Spleen (tissue), 11 donors: ENCODE measurements at regions not wholly inside any gene's neighbourhood (a gene's known extent, or its start where the extent isn't known, plus 50 kb on each side); places are given as distances from the start of the nearest gene placed in this dataset.

Experiments used
- DNase-seq: peaks from one replicate; pipeline ENCODE4 v3.0.0-alpha.2; 2020
- H3K27ac ChIP-seq, 8 donors: fragments of 200-600 bp; sonication (generic) in 7 of 8; 1 replicate in 4 of 8; 2 replicates in 4 of 8; pipeline versions ENCODE4 v1.5.0 to v1.8.0; 2016 to 2021; ENCODE audit warnings: inconsistent platforms in 4 of 8, mild to moderate bottlenecking in 4 of 8, moderate library complexity in 1 of 8
- H3K27me3 ChIP-seq, 7 donors: fragments of 200-600 bp; sonication (generic) in 6 of 7; replicated peaks in 1 of 7; 1 replicate in 4 of 7; 2 replicates in 3 of 7; pipeline versions ENCODE4 v1.5.0 to v1.8.0; 2016 to 2021; ENCODE audit warnings: inconsistent platforms in 3 of 7, mild to moderate bottlenecking in 1 of 7
- H3K36me3 ChIP-seq, 6 donors: fragments of 200-600 bp; sonication (generic) in 5 of 6; 1 replicate in 4 of 6; 2 replicates in 2 of 6; pipeline versions ENCODE4 v1.5.0 to v1.8.0; 2016 to 2021; ENCODE audit warnings: inconsistent platforms in 2 of 6
- H3K4me1 ChIP-seq, 6 donors: fragments of 200-600 bp; sonication (generic) in 5 of 6; 1 replicate in 3 of 6; 2 replicates in 3 of 6; pipeline versions ENCODE4 v1.5.0 to v1.8.0; 2016 to 2021; ENCODE audit warnings: inconsistent platforms in 3 of 6
- H3K4me3 ChIP-seq, 8 donors: fragments of 200-600 bp; sonication (generic) in 7 of 8; 1 replicate in 4 of 8; 2 replicates in 4 of 8; pipeline versions ENCODE4 v1.5.0 to v1.8.0; 2016 to 2021; ENCODE audit warnings: inconsistent platforms in 4 of 8, mild to moderate bottlenecking in 4 of 8, moderate library complexity in 2 of 8
- H3K9me3 ChIP-seq, 8 donors: fragments of 200-600 bp; sonication (generic) in 7 of 8; 1 replicate in 4 of 8; 2 replicates in 4 of 8; pipeline versions ENCODE4 v1.5.0 to v1.8.0; 2016 to 2021; ENCODE audit warnings: inconsistent platforms in 4 of 8
- CTCF ChIP-seq, 11 experiments: fragments of 200-600 bp in 7 of 11; fragments of 450-650 bp in 4 of 11; sonication (generic) in 4 of 11; IDR thresholded peaks in 8 of 11; conservative IDR thresholded peaks in 3 of 11; 1 replicate in 7 of 11; 2 replicates in 4 of 11; pipeline versions ENCODE4 v1.4.0 to v1.8.0; 2016 to 2021; ENCODE audit warnings: antibody characterized with exemption in 11 of 11, inconsistent platforms in 4 of 11, mild to moderate bottlenecking in 1 of 11
- POLR2A ChIP-seq, 3 donors: fragments of 450-650 bp; IDR thresholded peaks; one replicate each; pipeline ENCODE4 v1.5.1; 2017; ENCODE audit warnings: antibody characterized with exemption in 3 of 3, mild to moderate bottlenecking in 1 of 3
- POLR2AphosphoS5 ChIP-seq, 3 donors: sonication (generic); formaldehyde crosslinking; IDR thresholded peaks; one replicate each; pipeline ENCODE4 v1.5.1; 2017; ENCODE audit warnings: antibody characterized with exemption in 3 of 3
- WGBS, 5 donors: extraction: QIAGEN DNeasy Blood & Tissue Kit in 3 of 5; methylation state at CpG; one replicate each; pipeline versions ENCODE4 v1.1.5 to v1.1.7; 2013 to 2018; 5-methylcytosine and 5-hydroxymethylcytosine counted together
- intact Hi-C: fragments of 100-400 bp; cut with DNase I; formaldehyde crosslinking; loops from one replicate; pipeline ENCODE4 v1.15.0; 2023; ENCODE audit warnings: low total_unique reads
- donor health status: healthy with polysubstance abuse.
- donor health status: DM: no; HTN: no; CAD: no; lungs with moderate emphysema.
- donor health status: DM: no; HTN: no; CAD: no.
- donor health status: Bipolar disorder and iron deficiency.
- donor health status: healthy.
- donor health status: DM: no; HTN: no; CAD: no.
- donor health status: DM: yes; HTN: yes; CAD: no.

GRCh38 chr3:104555728-104556127, 811.0 kb upstream of the ALCAM start:
- TF ChIP-seq POLR2A (IDR thresholded peaks at IDR 0.05) (no peak), CTCF (IDR thresholded peaks at IDR 0.05 in 8 of 11, conservative IDR thresholded peaks at IDR 0.05 in 3 of 11) (no peak), POLR2AphosphoS5 (IDR thresholded peaks at IDR 0.05) (no peak)
- H3K27me3 ChIP-seq = no peaks in the 10 kb centered on the region
- H3K36me3 ChIP-seq = no peaks in the 10 kb centered on the region
- intact Hi-C loops = no loop called here
- no peak overlapping the region for H3K4me3 ChIP-seq
- DNase-seq = no peak
- 58 to 81% (median 65%) methylated on average over 1 of the region's 1 CpG for WGBS, 5 donors
- no peak overlapping the region for H3K27ac ChIP-seq
- H3K4me1 ChIP-seq = no peaks in the 10 kb centered on the region
- H3K9me3 ChIP-seq = no peaks in the 10 kb centered on the region

- Histone ChIP-seq H3K4me3 (no peak overlapping the region), H3K27me3 (no peaks in the 10 kb centered on the region), H3K4me1 (no peaks in the 10 kb centered on the region), H3K27ac (no peak overlapping the region), H3K36me3 (no peaks in the 10 kb centered on the region), H3K9me3 (no peaks in the 10 kb centered on the region)
- intact Hi-C loops = no loop called here
- TF ChIP-seq CTCF (IDR thresholded peaks at IDR 0.05 in 8 of 11, conservative IDR thresholded peaks at IDR 0.05 in 3 of 11) (no peak), POLR2A (IDR thresholded peaks at IDR 0.05) (no peak), POLR2AphosphoS5 (IDR thresholded peaks at IDR 0.05) (no peak)
- WGBS, 5 donors = 40 to 52% (median 44%) methylated on average over 4 of the region's 4 CpGs
- DNase-seq = no peak
Observed at GRCh38 chr3:104556372-104557078, 810.2 kb upstream of the ALCAM start.

- no peaks in the 10 kb centered on the region for H3K9me3 ChIP-seq
- H3K4me1 ChIP-seq = no peaks in the 10 kb centered on the region
- TF ChIP-seq POLR2AphosphoS5 (IDR thresholded peaks at IDR 0.05) = no peak
- no peak for TF ChIP-seq POLR2A (IDR thresholded peaks at IDR 0.05)
- TF ChIP-seq CTCF (IDR thresholded peaks at IDR 0.05 in 8 of 11, conservative IDR thresholded peaks at IDR 0.05 in 3 of 11) = no peak
- no peaks in the 10 kb centered on the region for H3K27me3 ChIP-seq
- H3K36me3 ChIP-seq = no peaks in the 10 kb centered on the region
- WGBS, 5 donors = 79 to 97% (median 89%) methylated on average over 1 of the region's 1 CpG
- H3K4me3 ChIP-seq = no peak overlapping the region
- no peak overlapping the region for H3K27ac ChIP-seq
- no peak for DNase-seq
- intact Hi-C loops = loop anchor here (10.0 kb wide), 1 partner anchor 953 kb away; no protein-coding TSS in a partner anchor
Observed at GRCh38 chr3:104561324-104561723, 805.4 kb upstream of the ALCAM start.

GRCh38 chr3:104564045-104564643, 802.6 kb upstream of the ALCAM start:
- no peaks in the 10 kb centered on the region for H3K4me1 ChIP-seq
- no peaks in the 10 kb centered on the region for H3K9me3 ChIP-seq
- no peak overlapping the region for H3K4me3 ChIP-seq
- H3K27me3 ChIP-seq = no peaks in the 10 kb centered on the region
- 64 to 71% (median 66%) methylated on average over 6 of the region's 6 CpGs for WGBS, 5 donors
- no peak overlapping the region for H3K27ac ChIP-seq
- intact Hi-C loops = loop anchor here (10.0 kb wide), 1 partner anchor 951 kb away; no protein-coding TSS in a partner anchor
- DNase-seq = no peak
- TF ChIP-seq CTCF (IDR thresholded peaks at IDR 0.05 in 8 of 11, conservative IDR thresholded peaks at IDR 0.05 in 3 of 11) (peak in 9 of 11 experiments; percentile 16 to 73 (median 66)), POLR2AphosphoS5 (IDR thresholded peaks at IDR 0.05) (no peak)
- no peaks in the 10 kb centered on the region for H3K36me3 ChIP-seq
